T-helper 22 cell (primary cell): ENCODE measurements at regions not wholly inside any gene's neighbourhood (a gene's known extent, or its start where the extent isn't known, plus 50 kb on each side); places are given as distances from the start of the nearest gene placed in this dataset.

Experiments used
- DNase-seq: peaks from one replicate; pipeline ENCODE4 v3.0.0-alpha.2; 2020; ENCODE audit warnings: low read depth

GRCh38 chr14:55942076-55942654, 176.0 kb upstream of the PELI2 start:
- no peak for DNase-seq

GRCh38 chr14:55942826-55943225, 175.4 kb upstream of the PELI2 start:
- no peak for DNase-seq

DNA sequence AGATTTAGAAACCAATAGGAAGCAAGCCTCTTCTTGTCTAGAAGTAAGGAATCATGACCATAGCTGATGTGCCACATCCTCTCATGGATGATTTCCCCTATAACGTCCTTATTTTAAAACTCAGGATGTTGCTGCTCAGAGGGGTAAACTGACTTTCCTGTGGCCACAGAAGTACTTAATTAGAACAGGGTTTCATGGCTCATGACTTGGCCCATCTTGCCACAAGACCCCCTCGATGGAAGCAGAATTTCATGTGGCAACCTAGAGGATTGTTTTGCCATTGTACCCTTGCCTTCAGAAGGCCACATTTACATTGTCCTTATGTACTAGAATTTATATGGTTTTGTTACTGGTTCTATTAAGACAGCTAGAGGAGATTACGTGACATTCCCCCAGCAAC, 173.5 kb upstream of the PELI2 start:
- DNase-seq, result no peak

DNA sequence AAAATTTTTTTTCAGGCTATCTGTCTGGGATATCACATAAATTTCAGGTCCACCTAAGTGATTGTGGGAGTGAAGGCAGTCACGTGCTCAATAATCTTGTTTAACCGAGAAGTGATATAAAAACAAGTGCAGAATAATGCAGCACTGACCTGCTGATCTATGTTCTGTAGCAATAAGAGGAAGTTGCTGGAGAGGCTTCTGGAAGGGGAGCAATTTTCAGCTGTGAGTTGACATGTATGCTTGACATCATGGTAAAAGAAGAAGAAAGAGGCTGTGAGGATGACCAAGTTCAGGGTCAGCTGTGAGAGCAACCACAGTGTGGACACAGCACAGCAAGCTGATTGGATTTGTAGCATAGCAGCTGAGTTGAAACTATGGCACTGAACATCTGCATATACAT, 172.0 kb upstream of the PELI2 start:
- no peak for DNase-seq

- DNase-seq, result no peak
Measured at GRCh38 chr14:55948399-55948798, 169.8 kb upstream of the PELI2 start.

DNA sequence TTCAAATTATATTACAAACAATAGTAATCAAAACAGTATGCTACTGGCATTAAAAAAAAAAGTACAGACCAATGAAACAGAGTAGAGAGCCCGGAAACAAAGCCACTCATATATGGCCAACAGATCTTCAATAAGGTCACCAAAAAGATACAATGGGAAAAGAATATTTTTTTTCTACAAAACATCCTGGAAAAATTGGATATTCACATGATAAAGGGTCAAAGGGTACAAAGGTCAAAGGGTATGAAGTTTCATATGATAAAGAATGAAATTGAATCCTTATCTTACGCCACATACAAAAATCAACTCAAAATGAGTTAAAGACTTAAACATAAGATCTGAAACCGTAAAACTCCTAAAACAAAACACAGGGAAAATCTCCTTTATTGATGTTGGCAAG, 168.5 kb upstream of the PELI2 start:
- DNase-seq, result no peak

GRCh38 chr14:55950135-55950534, 168.1 kb upstream of the PELI2 start:
- no peak for DNase-seq

DNA sequence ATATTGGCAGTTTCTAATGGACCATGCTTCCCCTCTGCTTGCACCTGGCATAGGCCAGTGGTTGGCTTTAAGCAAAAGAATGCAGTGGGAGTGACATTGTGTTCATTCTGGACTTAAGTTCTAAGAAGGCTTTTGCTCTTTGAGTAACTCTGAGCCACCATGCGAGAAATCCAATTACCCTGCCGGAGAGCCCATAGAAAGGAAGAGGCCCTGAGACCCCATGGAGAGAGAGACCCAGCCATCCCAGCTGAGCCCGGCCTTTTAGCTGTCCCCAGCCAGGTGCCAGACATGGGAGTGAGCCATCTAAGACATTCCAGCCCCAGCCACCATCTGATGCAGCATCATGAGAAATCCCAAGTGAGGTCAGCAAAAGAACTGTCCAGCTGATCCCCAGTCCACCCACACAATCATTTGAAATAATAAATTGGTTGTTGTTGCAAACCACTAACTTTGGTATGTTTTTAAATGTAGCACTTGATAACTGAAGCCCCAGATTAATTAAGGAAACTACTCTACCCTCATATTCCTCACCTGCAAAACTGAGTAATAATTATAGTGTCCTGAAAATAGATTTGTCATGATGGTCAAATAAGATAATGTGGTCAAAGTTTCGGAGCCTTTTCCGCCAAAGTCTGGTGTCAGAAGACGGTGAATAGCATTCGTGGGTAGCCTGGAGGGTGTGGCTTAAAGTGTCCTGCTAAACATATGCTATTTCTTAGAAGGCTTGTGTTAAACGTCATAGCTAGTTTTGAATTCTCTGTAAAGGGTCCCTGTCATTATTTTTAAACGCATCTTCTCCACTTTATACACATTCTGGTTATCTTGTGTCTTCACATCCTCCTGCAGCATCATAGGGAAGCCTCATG, 166.6 kb upstream of the PELI2 start:
- no peak for DNase-seq

DNA sequence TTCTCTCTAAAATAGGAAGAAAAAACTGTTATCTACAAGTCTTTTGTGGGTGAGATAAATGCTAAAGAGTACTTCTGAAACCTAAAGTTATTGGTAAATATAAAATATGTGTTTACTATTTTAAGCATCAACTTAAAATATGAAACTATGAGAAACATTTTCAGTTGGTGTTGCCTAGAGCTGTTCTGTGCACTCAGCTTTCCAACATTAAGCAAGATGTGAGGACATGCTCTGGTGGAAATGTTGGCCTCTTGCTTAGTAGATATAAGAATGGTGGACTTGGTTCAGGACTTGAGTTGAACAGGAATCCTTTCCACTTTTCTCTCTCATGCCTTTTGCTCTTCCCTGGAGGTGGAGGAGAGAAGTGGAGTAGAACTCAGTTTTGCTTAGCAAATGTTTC, 164.1 kb upstream of the PELI2 start:
- no peak for DNase-seq

DNA sequence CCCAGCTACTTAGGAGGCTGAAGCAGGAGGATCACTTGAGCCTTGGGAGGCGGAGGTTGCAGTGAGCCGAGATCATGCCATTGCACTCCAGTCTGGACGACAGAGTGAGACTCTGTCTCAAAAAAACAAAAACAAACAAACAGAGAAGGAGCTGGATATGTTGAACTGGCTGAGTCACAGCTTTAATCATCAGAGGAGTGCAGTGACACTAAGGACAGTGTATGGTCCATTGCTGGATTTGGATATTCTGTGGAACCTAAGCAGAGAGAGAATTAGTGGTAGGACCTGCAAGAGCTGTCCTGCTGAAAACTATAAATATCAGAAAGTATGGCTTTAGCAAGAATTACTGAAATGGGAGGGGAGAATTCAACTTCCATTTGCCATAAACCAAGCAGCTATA, 163.0 kb upstream of the PELI2 start:
- DNase-seq, result no peak

GRCh38 chr14:55957950-55958349, 160.3 kb upstream of the PELI2 start:
- DNase-seq, result no peak

DNA sequence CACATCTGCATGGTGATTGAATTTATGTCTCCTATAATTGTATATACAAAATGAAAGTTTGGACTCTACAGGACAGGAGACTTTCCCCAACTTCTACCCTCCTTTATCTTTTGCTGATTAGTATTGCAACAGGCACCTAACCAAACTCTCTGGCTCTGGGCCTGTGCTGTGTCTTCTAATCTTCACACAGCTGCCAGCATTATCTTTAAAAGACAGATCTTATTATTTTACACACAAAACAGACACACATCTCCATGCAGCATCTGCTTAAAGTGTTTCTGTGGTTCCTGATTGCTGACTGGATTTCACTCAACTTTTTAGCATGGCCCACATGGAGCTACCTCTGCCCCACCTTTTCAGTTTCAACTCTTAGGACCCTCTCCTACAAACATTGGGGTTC, 154.9 kb upstream of the PELI2 start:
- no peak for DNase-seq

DNA sequence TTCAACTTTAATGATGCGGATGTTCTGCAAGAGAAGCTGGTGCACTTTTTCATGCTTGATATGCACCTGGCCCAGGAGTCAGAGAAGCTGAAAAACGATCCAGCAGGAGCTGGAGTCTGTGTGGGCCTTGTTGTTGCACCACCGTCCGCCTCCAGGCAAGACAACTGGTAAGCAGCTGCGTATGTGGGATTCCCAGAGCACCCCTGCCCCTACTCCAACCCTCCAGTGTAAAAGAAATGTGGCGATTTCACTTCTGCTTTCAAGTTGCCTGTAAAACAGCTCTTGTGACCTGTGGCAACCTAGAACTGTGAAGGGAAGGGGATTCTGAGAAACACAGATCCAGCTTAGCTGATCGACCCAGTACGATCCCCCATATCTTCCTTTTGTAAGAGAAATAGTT, 154.1 kb upstream of the PELI2 start:
- DNase-seq, result no peak

DNA sequence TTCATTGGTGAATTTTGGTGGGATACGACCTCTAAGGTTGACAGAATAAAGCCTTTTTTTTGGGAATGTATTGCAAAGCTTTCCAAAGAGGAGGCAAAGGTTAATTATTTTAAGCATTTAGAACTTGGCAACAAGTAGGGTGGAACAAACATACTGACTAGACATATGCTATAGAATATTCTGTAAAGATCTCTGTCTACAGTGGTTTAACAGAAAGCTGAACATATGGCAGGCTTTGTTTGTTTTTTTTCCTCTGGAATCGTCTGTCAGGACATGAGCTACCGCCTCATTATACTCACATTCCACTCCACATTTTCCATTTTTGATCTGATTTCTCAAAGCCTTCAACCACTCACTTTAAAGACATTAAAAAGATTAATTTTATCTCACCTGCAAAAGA, 153.4 kb upstream of the PELI2 start:
- no peak for DNase-seq

DNA sequence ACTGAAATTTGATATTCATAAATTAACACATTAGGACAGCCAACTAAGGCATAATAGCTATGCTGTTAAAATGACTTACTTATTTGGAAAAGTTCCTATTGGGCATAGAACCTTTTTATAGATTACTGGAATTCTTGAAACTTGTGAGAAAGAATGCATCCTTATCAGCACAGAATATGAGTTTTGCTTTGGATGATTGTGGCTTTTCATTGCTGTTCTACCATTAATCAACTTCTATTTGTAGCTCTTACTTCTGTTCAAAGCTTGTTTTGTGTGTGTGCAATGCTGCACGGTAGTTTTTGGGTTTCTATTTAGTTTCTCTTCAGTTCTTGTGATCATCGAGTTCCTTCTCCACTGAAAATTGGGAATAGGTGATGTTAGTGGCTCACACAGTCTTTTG, 152.4 kb upstream of the PELI2 start:
- no peak for DNase-seq

DNA sequence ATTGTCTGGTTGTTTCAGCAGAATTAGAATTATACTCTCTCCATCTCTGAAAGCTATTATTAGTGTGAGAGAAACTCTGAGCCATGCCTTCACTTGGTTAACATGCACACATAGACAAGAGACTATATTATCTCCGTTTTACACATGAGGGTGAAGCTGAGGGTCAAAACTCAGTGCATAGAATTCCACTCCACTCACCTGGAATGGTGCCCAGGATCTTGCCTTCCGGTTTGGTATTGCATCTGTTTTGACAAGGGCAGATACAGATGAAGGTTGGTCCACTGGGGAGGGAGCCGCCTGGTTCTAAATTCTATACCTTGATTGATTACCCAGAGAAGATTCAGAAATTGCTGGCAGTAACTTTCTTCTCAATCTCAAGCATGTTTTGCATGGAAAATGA, 149.5 kb upstream of the PELI2 start:
- DNase-seq, result no peak

- DNase-seq, result no peak
Measured at GRCh38 chr14:55973285-55973800, 144.9 kb upstream of the PELI2 start.

- DNase-seq, result no peak
Measured at GRCh38 chr14:55973911-55974630, 144.1 kb upstream of the PELI2 start.

- no peak for DNase-seq
Measured at GRCh38 chr14:55975281-55975910, 142.8 kb upstream of the PELI2 start.

GRCh38 chr14:55976219-55976618, 142.0 kb upstream of the PELI2 start:
- no peak for DNase-seq

GRCh38 chr14:55976655-55977054, 141.6 kb upstream of the PELI2 start:
- DNase-seq, result no peak

- no peak for DNase-seq
Measured at GRCh38 chr14:55977392-55978150, 140.6 kb upstream of the PELI2 start.
